NCI-H146 treated with DMSO at 0.1 percent for 48 hours (cell line): ENCODE measurements at regions not wholly inside any gene's neighbourhood (a gene's known extent, or its start where the extent isn't known, plus 50 kb on each side); places are given as distances from the start of the nearest gene placed in this dataset.

Experiments used
- DNase-seq: peaks from one replicate; lab custom pipeline; 2025; ENCODE audit not compliant: unreplicated experiment; lab: John Stamatoyannopoulos, UW

- no peak for DNase-seq
Observed at GRCh38 chr11:15577519-15577918, 462.8 kb downstream of the INSC start.

- no peak for DNase-seq
Observed at GRCh38 chr11:15579287-15580001, 464.7 kb downstream of the INSC start.

GRCh38 chr11:15580056-15580774 is 465.5 kb downstream of the INSC start:
- DNase-seq = no peak

- no peak for DNase-seq
Observed at GRCh38 chr11:15580775-15581095, 466.0 kb downstream of the INSC start.

- DNase-seq = no peak
Observed at GRCh38 chr11:15584158-15584557, 469.4 kb downstream of the INSC start.

GRCh38 chr11:15585602-15586331 is 471.0 kb downstream of the INSC start:
- DNase-seq = no peak

- DNase-seq = no peak
Observed at GRCh38 chr11:15586741-15587473, 472.2 kb downstream of the INSC start.

GRCh38 chr11:15589070-15589626 is 474.4 kb downstream of the INSC start:
- DNase-seq = no peak

- DNase-seq = no peak
Observed at GRCh38 chr11:15590132-15590531, 475.4 kb downstream of the INSC start.

GRCh38 chr11:15591112-15591537 is 476.4 kb downstream of the INSC start:
- DNase-seq = no peak

GRCh38 chr11:15594607-15595006 is 479.9 kb downstream of the INSC start:
- DNase-seq = no peak

- DNase-seq = no peak
Observed at GRCh38 chr11:15599376-15599775, 484.7 kb downstream of the INSC start.

GRCh38 chr11:15602047-15602446 is 487.3 kb downstream of the INSC start:
- no peak for DNase-seq

- DNase-seq = no peak
Observed at GRCh38 chr11:15602785-15603567, 488.3 kb downstream of the INSC start.

- DNase-seq = no peak
Observed at GRCh38 chr11:15605094-15605493, 490.4 kb downstream of the INSC start.

- no peak for DNase-seq
Observed at GRCh38 chr11:15607361-15608036, 492.8 kb downstream of the INSC start.

- no peak for DNase-seq
Observed at GRCh38 chr11:15609445-15609844, 494.7 kb downstream of the INSC start.

GRCh38 chr11:15610881-15611280 is 496.2 kb downstream of the INSC start:
- DNase-seq = no peak

GRCh38 chr11:15613251-15613650 is 498.5 kb downstream of the INSC start:
- DNase-seq = no peak

GRCh38 chr11:15613789-15614188 is 499.1 kb downstream of the INSC start:
- no peak for DNase-seq
